ENCODE measurements at regions not wholly inside any gene's neighbourhood (a gene's known extent, or its start where the extent isn't known, plus 50 kb on each side); places are given as distances from the start of the nearest gene placed in this dataset.
"Not testable (repeated sequence)": the region's sequence is repeated elsewhere in the genome, so short reads cannot be mapped to it uniquely, and the experiment has no call there.

DNA sequence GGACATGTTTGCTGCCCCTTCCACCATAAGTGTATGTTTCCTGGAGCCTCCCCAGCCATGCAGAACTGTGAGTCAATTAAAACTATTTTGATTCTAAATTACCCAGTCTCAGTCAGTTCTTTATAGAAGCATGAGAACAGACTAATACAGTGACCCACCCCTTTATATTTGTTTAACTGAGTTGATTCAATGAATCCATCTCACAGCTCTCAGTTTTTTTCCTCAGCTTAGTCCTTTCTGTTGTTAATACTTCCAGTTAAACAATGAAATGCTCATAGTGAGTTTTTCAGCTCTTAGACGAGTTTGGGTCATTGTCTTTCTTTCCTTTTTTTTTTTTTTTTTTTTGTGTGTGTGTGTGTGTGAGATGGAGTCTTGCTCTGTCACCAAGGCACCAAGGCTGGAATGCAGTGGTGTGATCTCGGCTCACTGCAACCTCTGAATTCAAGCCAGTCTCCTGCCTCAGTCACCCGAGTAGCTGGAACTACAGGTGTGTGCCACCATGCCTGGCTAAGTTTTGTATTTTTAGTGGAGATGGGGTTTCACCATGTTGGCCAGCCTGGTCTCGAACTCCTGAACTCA, 627.4 kb downstream of the SPATA31A7 start:
- DNase-seq; ATAC-seq; intact Hi-C loops (cut with DNase I): not testable (repeated sequence)

GRCh38 chr9:61853624-61854259, 663.9 kb downstream of the SPATA31A7 start:
- DNase-seq, result peak; percentile 90 to 94 (median 92)
- ATAC-seq, result peak; percentile 81
- H3K4me1 ChIP-seq; H3K4me3 ChIP-seq; H3K9me3 ChIP-seq; intact Hi-C loops (cut with DNase I); H3K27me3 ChIP-seq; H3K36me3 ChIP-seq (replicated peaks in 1 of 2; ENCODE audit: insufficient read depth in 1 of 2, low read depth in 2 of 2): not testable (repeated sequence)
- H3K27ac ChIP-seq, result peak overlapping the region in 2 of 4 donors; percentile 59 to 62
- 0% methylated on average over 20 of the region's 40 CpGs; no CpG with 5 or more reads in 1 of the 2 donors for WGBS, 2 donors

More for the DNA sequence above, 627.4 kb downstream of the SPATA31A7 start:
- not testable (repeated sequence) for H3K9me3 ChIP-seq; H3K27ac ChIP-seq; H3K4me3 ChIP-seq; H3K36me3 ChIP-seq (replicated peaks in 1 of 2; ENCODE audit: insufficient read depth in 1 of 2, low read depth in 2 of 2); H3K27me3 ChIP-seq; H3K4me1 ChIP-seq
- no CpG with 5 or more reads among the region's 4 CpGs for WGBS, 2 donors

- peak overlapping the region in 2 of 4 donors; percentile 59 to 62 for H3K27ac ChIP-seq
- H3K4me1 ChIP-seq; DNase-seq; H3K9me3 ChIP-seq; H3K36me3 ChIP-seq (replicated peaks in 1 of 2; ENCODE audit: insufficient read depth in 1 of 2, low read depth in 2 of 2); intact Hi-C loops (cut with DNase I); ATAC-seq; H3K4me3 ChIP-seq; H3K27me3 ChIP-seq: not testable (repeated sequence)
- WGBS, 2 donors, result no CpG with 5 or more reads among the region's 21 CpGs
Observed at GRCh38 chr9:61854260-61854640, 664.4 kb downstream of the SPATA31A7 start.

DNA sequence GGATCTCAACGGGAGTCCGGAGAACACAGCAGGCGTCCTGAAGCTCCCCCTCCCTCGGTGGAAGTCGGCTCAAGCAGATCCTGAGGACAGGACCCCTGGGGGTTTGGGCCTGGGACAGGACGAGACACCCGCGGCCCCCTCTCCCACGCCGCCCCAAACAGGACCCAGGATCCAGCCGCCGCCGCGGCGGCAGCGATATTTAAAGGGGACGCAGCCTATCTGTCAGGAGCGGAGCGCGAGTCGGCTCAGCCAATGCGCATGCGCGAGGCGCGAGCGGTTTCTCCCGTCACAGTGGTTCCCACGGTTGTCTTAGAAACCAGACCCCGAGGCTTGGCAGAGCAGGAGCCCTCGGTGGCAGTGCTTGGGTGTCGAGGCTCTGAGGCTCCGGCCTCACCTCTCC, 666.4 kb downstream of the SPATA31A7 start:
- peak; percentile 74 for ATAC-seq
- no CpG with 5 or more reads among the region's 33 CpGs for WGBS, 2 donors
- H3K27ac ChIP-seq; H3K36me3 ChIP-seq (replicated peaks in 1 of 2; ENCODE audit: insufficient read depth in 1 of 2, low read depth in 2 of 2); H3K27me3 ChIP-seq; DNase-seq; H3K9me3 ChIP-seq; intact Hi-C loops (cut with DNase I); H3K4me3 ChIP-seq; H3K4me1 ChIP-seq: not testable (repeated sequence)

- 37 to 47% methylated on average over 8 of the region's 28 CpGs for WGBS, 2 donors
- H3K4me1 ChIP-seq; H3K27ac ChIP-seq; ATAC-seq; H3K27me3 ChIP-seq; intact Hi-C loops (cut with DNase I); H3K9me3 ChIP-seq; H3K36me3 ChIP-seq (replicated peaks in 1 of 2; ENCODE audit: insufficient read depth in 1 of 2, low read depth in 2 of 2); H3K4me3 ChIP-seq: not testable (repeated sequence)
- peak in 1 of 4 donors; percentile 14 for DNase-seq
Observed at GRCh38 chr9:61856858-61857453, 667.1 kb downstream of the SPATA31A7 start.

DNA sequence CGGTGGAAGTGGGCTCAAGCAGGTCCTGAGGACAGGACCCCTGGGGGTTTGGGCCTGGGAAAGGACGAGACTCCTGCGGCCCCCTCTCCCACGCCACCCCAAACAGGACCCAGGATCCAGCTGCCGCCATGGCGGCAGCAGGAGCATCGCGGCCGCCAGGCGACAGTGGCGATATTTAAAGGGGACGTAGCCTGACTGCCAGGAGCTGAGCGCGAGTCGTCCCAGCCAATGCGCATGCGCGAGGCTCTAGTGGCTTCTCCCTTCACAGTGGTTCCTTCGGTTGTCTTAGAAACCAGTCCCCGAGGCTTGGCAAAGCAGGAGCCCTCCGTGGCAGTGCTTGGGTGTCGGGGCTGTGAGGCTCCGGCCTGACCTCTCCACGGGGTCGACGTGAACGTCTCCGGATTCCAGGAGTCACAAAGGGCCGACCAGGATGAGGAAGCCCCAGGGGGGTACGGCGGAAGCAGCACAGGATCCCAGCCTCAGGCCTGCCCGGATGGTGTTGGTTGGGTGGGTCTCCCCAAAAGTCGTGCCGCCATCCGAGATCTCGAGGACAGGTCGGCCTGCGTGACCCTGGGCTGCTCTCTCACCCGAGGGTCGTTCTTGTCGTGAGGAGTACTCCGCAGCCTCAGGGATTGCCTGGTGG, 668.0 kb downstream of the SPATA31A7 start:
- WGBS, 2 donors, result no CpG with 5 or more reads among the region's 42 CpGs
- intact Hi-C loops (cut with DNase I); H3K27me3 ChIP-seq: not testable (repeated sequence)

GRCh38 chr9:61862431-61862971, 672.7 kb downstream of the SPATA31A7 start:
- intact Hi-C loops (cut with DNase I); H3K9me3 ChIP-seq; H3K27ac ChIP-seq; H3K27me3 ChIP-seq; H3K4me1 ChIP-seq; H3K4me3 ChIP-seq; H3K36me3 ChIP-seq (replicated peaks in 1 of 2; ENCODE audit: insufficient read depth in 1 of 2, low read depth in 2 of 2): not testable (repeated sequence)
- ATAC-seq (peak; percentile 67), DNase-seq (peak; percentile 81 to 88 (median 83))
- 25% methylated on average over 11 of the region's 29 CpGs; no CpG with 5 or more reads in 1 of the 2 donors for WGBS, 2 donors

More for the DNA sequence above, 668.0 kb downstream of the SPATA31A7 start:
- not testable (repeated sequence) for H3K9me3 ChIP-seq; DNase-seq; H3K4me3 ChIP-seq; H3K36me3 ChIP-seq (replicated peaks in 1 of 2; ENCODE audit: insufficient read depth in 1 of 2, low read depth in 2 of 2); H3K4me1 ChIP-seq; H3K27ac ChIP-seq
- peak; percentile 93 for ATAC-seq

DNA sequence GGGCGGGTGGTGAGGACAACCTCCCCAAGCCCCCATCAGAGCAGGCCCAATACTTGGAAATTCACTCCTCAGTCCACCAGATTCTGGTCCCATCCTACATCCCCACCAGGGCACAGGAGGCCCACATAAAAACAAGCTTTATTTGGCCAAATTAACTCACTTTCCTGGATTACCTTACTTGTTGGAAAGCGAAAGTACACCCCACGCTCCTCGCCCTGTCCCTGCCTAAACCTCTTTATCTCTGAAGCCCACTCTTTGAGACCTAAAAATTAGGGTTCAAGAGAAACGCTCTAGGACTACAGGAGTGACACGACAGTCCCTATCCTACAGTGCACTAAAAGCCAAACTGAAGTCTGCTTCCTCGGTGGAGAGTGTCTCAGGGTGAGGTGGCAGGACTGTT, 674.6 kb downstream of the SPATA31A7 start:
- intact Hi-C loops (cut with DNase I); H3K27me3 ChIP-seq; H3K27ac ChIP-seq; H3K4me1 ChIP-seq; DNase-seq; H3K36me3 ChIP-seq (replicated peaks in 1 of 2; ENCODE audit: insufficient read depth in 1 of 2, low read depth in 2 of 2); H3K4me3 ChIP-seq; H3K9me3 ChIP-seq; ATAC-seq: not testable (repeated sequence)
- WGBS, 2 donors, result 90 to 91% methylated on average over 5 of the region's 7 CpGs

GRCh38 chr9:61868965-61869364, 679.1 kb downstream of the SPATA31A7 start:
- H3K9me3 ChIP-seq; H3K4me3 ChIP-seq; H3K27me3 ChIP-seq; H3K27ac ChIP-seq; ATAC-seq; H3K4me1 ChIP-seq; intact Hi-C loops (cut with DNase I); DNase-seq; H3K36me3 ChIP-seq (replicated peaks in 1 of 2; ENCODE audit: insufficient read depth in 1 of 2, low read depth in 2 of 2): not testable (repeated sequence)
- no CpG with 5 or more reads among the region's 32 CpGs for WGBS, 2 donors

DNA sequence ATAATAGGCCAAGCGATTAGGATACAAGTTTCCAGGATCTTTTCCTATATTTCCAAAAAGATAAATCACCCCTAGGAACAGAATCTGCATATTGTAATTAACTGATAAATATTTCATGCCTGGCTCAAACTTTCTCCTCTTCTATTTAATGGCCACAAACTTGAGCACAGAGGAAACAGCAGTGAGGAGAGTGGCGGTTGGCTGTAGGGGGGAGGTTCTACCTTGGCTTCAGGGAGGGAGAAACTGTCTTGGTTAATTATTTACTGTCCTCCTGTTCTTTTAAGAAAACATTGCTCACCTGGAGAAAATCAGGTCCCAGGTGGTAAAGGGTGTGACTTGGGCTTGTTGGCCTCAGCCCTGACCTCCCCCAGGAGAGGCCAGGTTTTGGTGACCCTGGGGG, 682.5 kb downstream of the SPATA31A7 start:
- DNase-seq, result peak; percentile 59 to 76 (median 69)
- H3K27ac ChIP-seq; H3K36me3 ChIP-seq (replicated peaks in 1 of 2; ENCODE audit: insufficient read depth in 1 of 2, low read depth in 2 of 2); H3K4me1 ChIP-seq; H3K9me3 ChIP-seq; H3K4me3 ChIP-seq; intact Hi-C loops (cut with DNase I); H3K27me3 ChIP-seq: not testable (repeated sequence)
- 27 to 36% methylated on average over 1 of the region's 2 CpGs for WGBS, 2 donors
- ATAC-seq, result peak; percentile 74
